Ascending aorta (tissue), 2 donors: ENCODE measurements at regions not wholly inside any gene's neighbourhood (a gene's known extent, or its start where the extent isn't known, plus 50 kb on each side); places are given as distances from the start of the nearest gene placed in this dataset.

ENCODE experiments used
- DNase-seq, 2 donors: peaks; one replicate each; pipeline ENCODE4 v3.0.0-alpha.2; 2019; ENCODE audit warnings: low spot score in 2 of 2
- H3K27ac ChIP-seq, 2 donors: fragments of 200-600 bp; sonication (generic); one replicate each; pipeline ENCODE4 v1.5.1; 2016 to 2017; ENCODE audit warnings: mild to moderate bottlenecking in 1 of 2
- H3K27me3 ChIP-seq: fragments of 200-600 bp; sonication (generic); one replicate; pipeline ENCODE4 v1.5.1; 2017
- H3K36me3 ChIP-seq, 2 donors: fragments of 200-600 bp; sonication (generic); one replicate each; pipeline ENCODE4 v1.5.1; 2016
- H3K4me1 ChIP-seq, 2 donors: fragments of 200-600 bp; sonication (generic); one replicate each; pipeline ENCODE4 v1.5.1; 2016 to 2017; ENCODE audit warnings: mild to moderate bottlenecking in 1 of 2
- H3K4me3 ChIP-seq, 2 donors: fragments of 200-600 bp; sonication (generic); one replicate each; pipeline ENCODE4 v1.5.1; 2016 to 2017; ENCODE audit warnings: mild to moderate bottlenecking in 1 of 2
- H3K9me3 ChIP-seq, 2 donors: fragments of 200-600 bp; sonication (generic); one replicate each; pipeline ENCODE4 v1.5.1; 2016
- CTCF ChIP-seq, 3 experiments: fragments of 200-600 bp in 2 of 3; fragments of 450-650 bp in 1 of 3; sonication (generic) in 2 of 3; IDR thresholded peaks; one replicate each; pipeline ENCODE4 v1.5.1; 2016 to 2019; ENCODE audit warnings: antibody characterized with exemption in 3 of 3, mild to moderate bottlenecking in 1 of 3, moderate library complexity in 1 of 3
- intact Hi-C: fragments of 100-400 bp; cut with DNase I; formaldehyde crosslinking; loops from one replicate; pipeline ENCODE4 v1.15.1; 2023

- Histone ChIP-seq H3K4me3 (no peak overlapping the region), H3K27me3 (no peaks in the 10 kb centered on the region), H3K27ac (no peak overlapping the region), H3K36me3 (no peaks in the 10 kb centered on the region), H3K9me3 (no peaks in the 10 kb centered on the region), H3K4me1 (no peaks in the 10 kb centered on the region)
- DNase-seq = no peak
- TF ChIP-seq CTCF (IDR thresholded peaks at IDR 0.05) = peak in 2 of 3 experiments; percentile 24 to 43
- intact Hi-C loops = no loop called here
These were observed 124.8 kb downstream of the NUP35 start for GRCh38 chr2:183248866-183249567.

GRCh38 chr2:183250061-183250460, 125.8 kb downstream of the NUP35 start:
- intact Hi-C loops = no loop called here
- H3K27ac ChIP-seq = no peak overlapping the region
- no peaks in the 10 kb centered on the region for H3K27me3 ChIP-seq
- TF ChIP-seq CTCF (IDR thresholded peaks at IDR 0.05) = no peak
- no peaks in the 10 kb centered on the region for H3K9me3 ChIP-seq
- H3K4me3 ChIP-seq = no peak overlapping the region
- no peaks in the 10 kb centered on the region for H3K36me3 ChIP-seq
- DNase-seq = no peak
- H3K4me1 ChIP-seq = no peaks in the 10 kb centered on the region

GRCh38 chr2:183250472-183250871, 126.2 kb downstream of the NUP35 start:
- Histone ChIP-seq H3K27me3 (no peaks in the 10 kb centered on the region), H3K4me3 (no peak overlapping the region), H3K27ac (no peak overlapping the region), H3K4me1 (no peaks in the 10 kb centered on the region), H3K36me3 (no peaks in the 10 kb centered on the region), H3K9me3 (no peaks in the 10 kb centered on the region)
- intact Hi-C loops = no loop called here
- no peak for DNase-seq
- TF ChIP-seq CTCF (IDR thresholded peaks at IDR 0.05) = no peak

- intact Hi-C loops = no loop called here
- Histone ChIP-seq H3K27ac (no peak overlapping the region), H3K36me3 (no peaks in the 10 kb centered on the region), H3K4me3 (no peak overlapping the region), H3K27me3 (no peaks in the 10 kb centered on the region), H3K9me3 (no peaks in the 10 kb centered on the region), H3K4me1 (no peaks in the 10 kb centered on the region)
- no peak for DNase-seq
- TF ChIP-seq CTCF (IDR thresholded peaks at IDR 0.05) = no peak
These were observed 129.3 kb downstream of the NUP35 start for GRCh38 chr2:183253441-183254130.

GRCh38 chr2:183255411-183255810, 131.2 kb downstream of the NUP35 start:
- no peaks in the 10 kb centered on the region for H3K4me1 ChIP-seq
- no peaks in the 10 kb centered on the region for H3K9me3 ChIP-seq
- no peak for TF ChIP-seq CTCF (IDR thresholded peaks at IDR 0.05)
- H3K27me3 ChIP-seq = no peaks in the 10 kb centered on the region
- intact Hi-C loops = no loop called here
- no peak overlapping the region for H3K4me3 ChIP-seq
- no peak overlapping the region for H3K27ac ChIP-seq
- no peak for DNase-seq
- H3K36me3 ChIP-seq = no peaks in the 10 kb centered on the region
